ENCODE measurements at regions not wholly inside any gene's neighbourhood (a gene's known extent, or its start where the extent isn't known, plus 50 kb on each side); places are given as distances from the start of the nearest gene placed in this dataset.
"Not testable (repeated sequence)": the region's sequence is repeated elsewhere in the genome, so short reads cannot be mapped to it uniquely, and the experiment has no call there.

DNA sequence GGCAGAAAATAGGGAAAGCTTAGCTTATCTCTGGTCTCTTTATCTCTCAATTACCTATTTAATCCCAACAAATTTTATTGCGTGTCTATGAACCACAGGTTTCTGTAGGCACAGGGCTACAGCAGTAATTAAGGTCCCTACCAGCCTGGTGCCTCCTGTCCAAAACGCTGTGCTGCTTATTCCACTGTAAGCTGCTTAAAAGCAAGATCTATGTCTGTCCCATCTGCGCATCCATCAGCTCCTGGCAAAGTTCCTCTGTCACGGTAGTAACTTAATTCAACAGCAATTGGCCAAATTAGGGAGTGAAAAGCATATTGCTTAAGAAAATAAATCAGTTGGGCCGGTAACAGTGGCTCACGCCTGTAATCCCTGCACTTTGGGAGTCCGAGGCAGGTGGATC is 235.8 kb upstream of the VLDLR start:
- Histone ChIP-seq H3K27me3 (no peaks in the 10 kb centered on the region), H3K4me3 (no peak overlapping the region), H3K9me3 (no peaks in the 10 kb centered on the region), H3K36me3 (no peaks in the 10 kb centered on the region), H3K4me1 (no peaks in the 10 kb centered on the region), H3K27ac (no peak overlapping the region)
- TF ChIP-seq, protein P1, sequence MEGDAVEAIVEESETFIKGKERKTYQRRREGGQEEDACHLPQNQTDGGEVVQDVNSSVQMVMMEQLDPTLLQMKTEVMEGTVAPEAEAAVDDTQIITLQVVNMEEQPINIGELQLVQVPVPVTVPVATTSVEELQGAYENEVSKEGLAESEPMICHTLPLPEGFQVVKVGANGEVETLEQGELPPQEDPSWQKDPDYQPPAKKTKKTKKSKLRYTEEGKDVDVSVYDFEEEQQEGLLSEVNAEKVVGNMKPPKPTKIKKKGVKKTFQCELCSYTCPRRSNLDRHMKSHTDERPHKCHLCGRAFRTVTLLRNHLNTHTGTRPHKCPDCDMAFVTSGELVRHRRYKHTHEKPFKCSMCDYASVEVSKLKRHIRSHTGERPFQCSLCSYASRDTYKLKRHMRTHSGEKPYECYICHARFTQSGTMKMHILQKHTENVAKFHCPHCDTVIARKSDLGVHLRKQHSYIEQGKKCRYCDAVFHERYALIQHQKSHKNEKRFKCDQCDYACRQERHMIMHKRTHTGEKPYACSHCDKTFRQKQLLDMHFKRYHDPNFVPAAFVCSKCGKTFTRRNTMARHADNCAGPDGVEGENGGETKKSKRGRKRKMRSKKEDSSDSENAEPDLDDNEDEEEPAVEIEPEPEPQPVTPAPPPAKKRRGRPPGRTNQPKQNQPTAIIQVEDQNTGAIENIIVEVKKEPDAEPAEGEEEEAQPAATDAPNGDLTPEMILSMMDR (IDR thresholded peaks at IDR 0.05): no peak
- no peak for DNase-seq
- intact Hi-C loops (cut with DNase I; ENCODE audit: low total_unique reads): no loop called here

DNA sequence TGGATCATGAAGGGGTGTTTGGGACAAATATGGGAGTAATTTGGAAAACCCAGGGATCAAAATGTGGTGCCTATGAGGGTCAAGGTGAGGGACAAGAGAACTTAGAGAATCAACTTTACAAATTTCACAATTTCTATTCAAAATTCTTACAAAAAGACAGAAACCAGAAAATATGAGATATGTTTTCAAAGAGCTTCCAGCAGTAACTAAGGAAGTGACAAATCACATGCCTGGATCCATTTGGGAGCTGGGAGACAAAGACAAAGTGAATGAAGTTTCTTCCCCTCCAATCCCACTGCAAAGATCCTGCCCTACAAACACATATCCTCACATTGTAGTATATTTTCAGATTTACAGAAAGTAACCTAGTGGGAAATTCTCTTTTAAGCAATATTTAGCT is 235.0 kb upstream of the VLDLR start:
- H3K27me3 ChIP-seq: no peaks in the 10 kb centered on the region
- DNase-seq: no peak
- H3K36me3 ChIP-seq: no peaks in the 10 kb centered on the region
- no peaks in the 10 kb centered on the region for H3K4me1 ChIP-seq
- intact Hi-C loops (cut with DNase I; ENCODE audit: low total_unique reads): no loop called here
- TF ChIP-seq, protein P1 (IDR thresholded peaks at IDR 0.05): no peak
- no peak overlapping the region for H3K4me3 ChIP-seq
- H3K27ac ChIP-seq: no peak overlapping the region
- H3K9me3 ChIP-seq: no peaks in the 10 kb centered on the region

DNA sequence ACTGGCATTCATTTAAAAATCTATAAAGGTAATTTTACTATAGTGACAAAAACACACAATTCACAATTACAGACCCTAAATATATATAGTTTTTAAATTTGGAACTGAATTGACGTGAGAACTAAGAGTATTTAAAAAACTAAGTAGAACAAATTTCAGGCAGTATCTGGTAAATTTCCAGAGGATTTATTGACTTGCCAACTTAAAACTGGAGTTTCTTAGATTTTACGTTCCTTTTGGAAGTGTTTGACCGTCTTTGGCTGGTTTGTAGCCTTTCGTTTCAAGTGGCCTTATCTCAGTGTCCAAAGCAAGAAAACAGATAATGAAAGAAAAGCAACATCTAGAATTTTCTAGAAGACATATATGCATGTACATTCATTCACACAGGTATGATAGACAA is 234.4 kb upstream of the VLDLR start:
- DNase-seq: no peak
- TF ChIP-seq, protein P1 (IDR thresholded peaks at IDR 0.05): no peak
- H3K4me1 ChIP-seq: no peaks in the 10 kb centered on the region
- no peak overlapping the region for H3K27ac ChIP-seq
- H3K36me3 ChIP-seq: no peaks in the 10 kb centered on the region
- intact Hi-C loops (cut with DNase I; ENCODE audit: low total_unique reads): no loop called here
- H3K27me3 ChIP-seq: no peaks in the 10 kb centered on the region
- no peak overlapping the region for H3K4me3 ChIP-seq
- no peaks in the 10 kb centered on the region for H3K9me3 ChIP-seq

DNA sequence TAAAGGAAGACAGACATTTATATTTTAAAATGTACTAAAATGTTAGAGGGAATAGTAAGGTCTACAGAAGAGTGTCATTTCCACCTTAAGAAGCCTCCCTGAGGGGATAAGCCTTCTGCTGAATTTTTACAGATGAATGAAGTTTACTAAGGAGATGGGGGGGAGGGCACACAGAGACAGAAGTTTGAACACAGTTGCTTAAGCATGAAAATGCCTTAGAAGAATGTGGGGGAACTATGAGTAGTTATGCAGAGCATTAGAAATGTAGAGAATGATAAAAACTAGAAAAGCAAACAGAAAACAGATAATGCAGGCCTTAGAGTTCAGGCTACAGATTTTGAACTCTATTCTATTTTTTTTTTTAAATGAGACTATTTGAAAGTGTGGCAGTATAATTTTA is 232.2 kb upstream of the VLDLR start:
- DNase-seq: no peak
- Histone ChIP-seq H3K36me3 (no peaks in the 10 kb centered on the region), H3K27ac (no peak overlapping the region), H3K4me1 (no peaks in the 10 kb centered on the region), H3K27me3 (no peaks in the 10 kb centered on the region), H3K4me3 (no peak overlapping the region), H3K9me3 (no peaks in the 10 kb centered on the region)
- intact Hi-C loops (cut with DNase I; ENCODE audit: low total_unique reads): no loop called here
- TF ChIP-seq, protein P1 (IDR thresholded peaks at IDR 0.05): no peak

DNA sequence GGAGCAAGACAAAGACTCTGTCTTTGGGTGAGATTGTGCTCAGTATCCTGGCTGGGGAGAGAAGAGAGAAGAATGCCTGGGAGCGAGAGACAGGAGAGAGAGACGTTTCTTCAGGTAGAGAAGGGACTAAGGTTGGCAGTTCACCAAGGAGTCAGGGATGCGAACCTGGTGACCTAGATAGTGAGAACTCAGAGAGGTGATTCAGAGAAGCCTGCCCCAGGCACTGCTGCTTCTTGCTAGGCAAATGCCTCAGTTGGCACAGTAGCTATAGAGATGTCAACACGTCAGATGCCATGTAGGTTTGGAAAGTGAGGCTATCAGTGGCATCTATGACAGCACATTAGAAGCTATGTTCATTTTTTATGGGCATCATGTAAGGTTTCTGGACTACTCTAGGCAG is 231.6 kb upstream of the VLDLR start:
- H3K27ac ChIP-seq: no peak overlapping the region
- intact Hi-C loops (cut with DNase I; ENCODE audit: low total_unique reads): no loop called here
- no peaks in the 10 kb centered on the region for H3K9me3 ChIP-seq
- no peaks in the 10 kb centered on the region for H3K4me1 ChIP-seq
- H3K27me3 ChIP-seq: no peaks in the 10 kb centered on the region
- no peaks in the 10 kb centered on the region for H3K36me3 ChIP-seq
- no peak overlapping the region for H3K4me3 ChIP-seq
- DNase-seq: no peak
- TF ChIP-seq, protein P1 (IDR thresholded peaks at IDR 0.05): no peak

DNA sequence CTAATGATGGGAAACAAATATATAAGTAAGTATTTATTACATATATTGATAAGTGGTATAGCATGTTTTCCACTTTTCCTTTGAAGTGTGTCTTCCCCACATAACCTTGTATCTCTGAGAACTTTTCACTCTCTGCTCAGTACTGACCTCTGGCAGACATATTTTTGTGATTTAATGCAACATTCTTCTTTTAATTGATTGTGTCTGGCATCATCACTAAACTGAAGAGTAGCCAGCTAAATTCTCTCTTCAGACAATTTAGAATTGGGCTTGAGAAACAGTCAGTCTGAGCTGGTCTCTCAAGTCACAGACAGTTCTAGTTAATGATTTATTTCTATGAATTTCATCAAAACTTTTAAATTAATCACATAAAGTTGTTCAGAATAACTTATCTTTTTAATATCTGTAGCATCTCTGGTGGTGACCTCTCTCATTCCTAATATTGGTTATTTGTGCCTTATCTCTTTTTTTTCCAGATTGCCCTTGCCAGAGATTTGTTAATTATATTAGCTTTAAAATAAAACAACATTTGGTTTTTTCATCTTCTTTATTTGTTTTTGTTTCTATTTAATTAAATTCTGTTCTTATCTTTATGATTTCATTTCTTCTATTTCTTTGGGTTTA is 230.0 kb upstream of the VLDLR start:
- H3K9me3 ChIP-seq; H3K4me3 ChIP-seq; H3K36me3 ChIP-seq; H3K27ac ChIP-seq; H3K27me3 ChIP-seq; DNase-seq; H3K4me1 ChIP-seq; intact Hi-C loops (cut with DNase I; ENCODE audit: low total_unique reads): not testable (repeated sequence)

DNA sequence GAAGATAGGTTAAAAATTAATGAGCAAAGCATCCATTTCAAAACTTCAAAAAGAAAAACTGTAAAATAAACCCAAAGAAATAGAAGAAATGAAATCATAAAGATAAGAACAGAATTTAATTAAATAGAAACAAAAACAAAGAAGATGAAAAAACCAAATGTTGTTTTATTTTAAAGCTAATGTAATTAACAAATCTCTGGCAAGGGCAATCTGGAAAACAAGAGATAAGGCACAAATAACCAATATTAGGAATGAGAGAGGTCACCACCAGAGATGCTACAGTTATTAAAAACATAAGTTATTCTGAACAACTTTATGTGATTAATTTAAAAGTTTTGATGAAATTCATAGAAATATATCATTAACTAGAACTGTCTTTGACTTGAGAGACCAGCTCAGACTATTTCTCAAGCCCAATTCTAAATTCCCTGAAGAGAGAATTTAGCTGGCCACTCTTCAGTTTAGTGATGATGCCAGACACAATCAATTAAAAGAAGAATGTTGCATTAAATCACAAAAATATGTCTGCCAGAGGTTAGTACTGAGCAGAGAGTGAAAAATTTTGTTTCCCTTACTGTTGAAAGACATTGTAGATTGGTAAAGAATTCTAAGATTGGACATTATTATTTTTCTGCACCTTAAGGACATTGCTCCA is 227.4 kb upstream of the VLDLR start:
- intact Hi-C loops (cut with DNase I; ENCODE audit: low total_unique reads); H3K4me3 ChIP-seq; H3K4me1 ChIP-seq; H3K27me3 ChIP-seq; H3K27ac ChIP-seq; H3K9me3 ChIP-seq; DNase-seq; H3K36me3 ChIP-seq: not testable (repeated sequence)
